GM12878 (cell line): ENCODE measurements at regions not wholly inside any gene's neighbourhood (a gene's known extent, or its start where the extent isn't known, plus 50 kb on each side); places are given as distances from the start of the nearest gene placed in this dataset.

Experiments used
- ATAC-seq: fragments of 200-7000 bp; cut with Tn5 transposase; 3 replicates; pipeline ENCODE4 v1.9.1; 2020; ENCODE audit warnings: mild to moderate bottlenecking, moderate library complexity
- BruUV-seq: library from RNA; stranded (reverse); fragments of 400-500 nt; replicated peaks from 2 replicates; lab custom pipeline; 2021; lab: Mats Ljungman, UMichigan
- CTCF ChIA-PET: fragments of 300-600 bp; sonication (Branson Sonifier 250); formaldehyde crosslinking; extraction: SDS; loops from one replicate; lab custom pipeline; 2021; ENCODE audit warnings: inconsistent platforms; lab: Yijun Ruan, JAX
- POLR2A ChIA-PET: fragments of 350-600 bp; formaldehyde crosslinking; extraction: SDS; loops from one replicate; lab custom pipeline; 2021; ENCODE audit warnings: inconsistent platforms; lab: Charles Lee
- RAD21 ChIA-PET: fragments of 300-600 bp; sonication (Branson Sonifier 250); formaldehyde crosslinking; loops from one replicate; lab custom pipeline; 2023; ENCODE audit warnings: antibody characterized with exemption; ENCODE audit not compliant: unreplicated experiment; lab: Charles Lee
- SMC1A ChIA-PET: fragments of 300-600 bp; sonication (Branson Sonifier 250); formaldehyde crosslinking; loops from one replicate; lab custom pipeline; 2023; ENCODE audit not compliant: unreplicated experiment, uncharacterized antibody; lab: Charles Lee
- DNase-seq: peaks from one replicate; pipeline ENCODE4 v3.0.0-alpha.2; 2011; ENCODE audit warnings: low read depth, low spot score
- FAIRE-seq: peaks from 3 replicates; lab custom pipeline; 2011; peaks lifted over from hg19 to GRCh38; lab: Jason Lieb, UNC
- H2AFZ ChIP-seq: 2 replicates; pipeline ENCODE4 v1.6.0; 2011; ENCODE audit warnings: low read depth, low read length, control low read depth; ENCODE audit not compliant: control insufficient read depth
- H3K27ac ChIP-seq: 2 replicates; pipeline ENCODE4 v1.5.1; 2011; ENCODE audit warnings: control low read depth; ENCODE audit not compliant: control insufficient read depth, insufficient read depth
- H3K27me3 ChIP-seq, 2 experiments: replicated peaks in 1 of 2; 2 replicates each; pipeline versions ENCODE4 v1.6.0 to v1.6.1; 2011; ENCODE audit warnings: low read length in 1 of 2; ENCODE audit not compliant: control insufficient read depth in 2 of 2, insufficient read depth in 2 of 2
- H3K36me3 ChIP-seq, 2 experiments: 2 replicates each; pipeline ENCODE4 v1.5.1; 2011; ENCODE audit warnings: low read length in 1 of 2; ENCODE audit not compliant: control insufficient read depth in 2 of 2, insufficient read depth in 2 of 2
- H3K4me1 ChIP-seq: 2 replicates; pipeline ENCODE4 v1.6.1; 2011; ENCODE audit warnings: mild to moderate bottlenecking, low read length, moderate library complexity, mixed read lengths; ENCODE audit not compliant: control insufficient read depth, insufficient read depth
- H3K4me2 ChIP-seq: 2 replicates; pipeline ENCODE4 v1.6.0; 2011; ENCODE audit warnings: control low read depth; ENCODE audit not compliant: control insufficient read depth, insufficient read depth
- H3K4me3 ChIP-seq: fragments of 200-600 bp; sonication (generic); 2 replicates; pipeline ENCODE4 v1.5.1; 2016
- H3K79me2 ChIP-seq: 2 replicates; pipeline ENCODE4 v1.6.0; 2011; ENCODE audit warnings: low read length; ENCODE audit not compliant: control insufficient read depth, insufficient read depth
- H3K9ac ChIP-seq: 2 replicates; pipeline ENCODE4 v1.8.0; 2011; ENCODE audit warnings: low read length, control low read depth, mixed read lengths; ENCODE audit not compliant: control insufficient read depth, insufficient read depth
- H3K9me3 ChIP-seq: replicated peaks from 3 replicates; pipeline ENCODE4 v1.5.1; 2011; ENCODE audit warnings: mild to moderate bottlenecking, low read length; ENCODE audit not compliant: control insufficient read depth, insufficient read depth
- H4K20me1 ChIP-seq: 2 replicates; pipeline ENCODE4 v1.6.0; 2011; ENCODE audit not compliant: control insufficient read depth, insufficient read depth
- ATF7 ChIP-seq: fragments of 450-650 bp; IDR thresholded peaks from 2 replicates; pipeline ENCODE4 v1.6.1; 2016; ENCODE audit warnings: low read depth, mild to moderate bottlenecking
- CREM ChIP-seq: IDR thresholded peaks from 2 replicates; pipeline ENCODE4 v1.6.1; 2014; ENCODE audit warnings: antibody characterized with exemption, low read depth
- EZH2 ChIP-seq: IDR thresholded peaks from 2 replicates; pipeline ENCODE4 v1.6.1; 2012; ENCODE audit warnings: low read depth, mild to moderate bottlenecking, control low read depth, inconsistent platforms, low read length, borderline replicate concordance; ENCODE audit not compliant: control insufficient read depth
- IKZF2 ChIP-seq, 2 experiments: fragments of 450-650 bp; IDR thresholded peaks; 2 replicates each; pipeline ENCODE4 v1.6.1; 2017; ENCODE audit warnings: mild to moderate bottlenecking in 2 of 2, moderate library complexity in 2 of 2
- POU2F2 ChIP-seq: IDR thresholded peaks from 3 replicates; pipeline ENCODE4 v1.6.1; 2011; ENCODE audit warnings: low read depth, mild to moderate bottlenecking, low read length, borderline replicate concordance
- RCOR1 ChIP-seq: conservative IDR thresholded peaks from 2 replicates; pipeline ENCODE4 v1.6.1; 2012; ENCODE audit warnings: low read depth, low read length, improper control_type of control experiment
- SIN3A ChIP-seq: IDR thresholded peaks from 2 replicates; pipeline ENCODE4 v1.6.1; 2012; ENCODE audit warnings: low read depth, low read length, improper control_type of control experiment
- SP1 ChIP-seq: IDR thresholded peaks from one replicate; pipeline ENCODE4 v1.6.1; 2011; ENCODE audit warnings: low read depth, low read length
- SREBF2 ChIP-seq: IDR thresholded peaks from 2 replicates; pipeline ENCODE4 v1.6.1; 2012; ENCODE audit warnings: mild to moderate bottlenecking, low read length
- TCF12 ChIP-seq: IDR thresholded peaks from 2 replicates; pipeline ENCODE4 v1.6.1; 2011; ENCODE audit warnings: low read depth, mild to moderate bottlenecking, low read length
- WRNIP1 ChIP-seq: IDR thresholded peaks from 2 replicates; pipeline ENCODE4 v1.6.1; 2011; ENCODE audit warnings: low read depth, low read length, improper control_type of control experiment, borderline replicate concordance
- ZBTB33 ChIP-seq: fragments of 450-650 bp; IDR thresholded peaks from 2 replicates; pipeline ENCODE4 v1.6.1; 2017; ENCODE audit warnings: mild to moderate bottlenecking
- ZBTB4 ChIP-seq: fragments of 450-650 bp; formaldehyde crosslinking; IDR thresholded peaks from 2 replicates; pipeline ENCODE4 v1.4.0; 2022; ENCODE audit warnings: mild to moderate bottlenecking, moderate library complexity
- WGBS: methylation state at CpG from one replicate; pipeline ENCODE4 v1.1.6; 2016; ENCODE audit warnings: low lambda C conversion rate; ENCODE audit not compliant: insufficient replicate concordance, insufficient coverage; ENCODE audit errors: missing lambda C conversion rate; 5-methylcytosine and 5-hydroxymethylcytosine counted together
- in situ Hi-C: fragments of 300-500 bp; cut with MboI; formaldehyde crosslinking; loops from 9 replicates; pipeline ENCODE4 v1.14.3; 2018; ENCODE audit warnings: mixed read lengths
- intact Hi-C: fragments of 100-400 bp; cut with micrococcal nuclease; formaldehyde crosslinking; loops from one replicate; pipeline ENCODE4 v1.14.2; 2022; ENCODE audit not compliant: unreplicated experiment

- 0 out of 3 replicates have a peak, but pooled peaks have one; percentile 36 for TF ChIP-seq POU2F2
- no peak for TF ChIP-seq IKZF2 (IDR thresholded peaks at IDR 0.05)
- Histone ChIP-seq H3K36me3 (no peaks in the 10 kb centered on the region), H3K79me2 (no peaks in the 10 kb centered on the region), H2AFZ (no peak overlapping the region), H4K20me1 (no peaks in the 10 kb centered on the region), H3K9me3 (no peaks in the 10 kb centered on the region; the same call in 2 of the 3 replicates), H3K4me1 (no peaks in the 10 kb centered on the region), H3K27ac (no peak overlapping the region), H3K4me3 (no peak overlapping the region), H3K27me3 (no peaks in the 10 kb centered on the region), H3K9ac (no peak overlapping the region), H3K4me2 (no peak overlapping the region)
- ChIA-PET CTCF (no interaction called here), RAD21 (no interaction called here), POLR2A (no interaction called here), SMC1A (interaction anchor here (1.2 kb wide), 1 partner anchor 11 kb away, joined by 5 read pairs; no protein-coding TSS in a partner anchor)
- FAIRE-seq (no peak), DNase-seq (no peak), ATAC-seq (peak; percentile 97)
- intact Hi-C loops (no loop called here), in situ Hi-C loops (no loop called here)
- WGBS: 35% methylated on average over 7 of the region's 7 CpGs
- BruUV-seq: no TSS peak
These were observed 371.9 kb downstream of the BMPER start for GRCh38 chr7:34277016-34277802.

- H3K4me2 ChIP-seq: no peak overlapping the region
- ChIA-PET SMC1A (interaction anchor here (1.2 kb wide), 1 partner anchor 10 kb away, joined by 5 read pairs; no protein-coding TSS in a partner anchor), CTCF (no interaction called here)
- TF ChIP-seq WRNIP1 (no peak), ZBTB33 (no peak), TCF12 (no peak), SREBF2 (no peak), SIN3A (no peak), ZBTB4 (CRISPR knock-in tag) (no peak), SP1 (no peak), RCOR1 (no peak), EZH2 (no peak), ATF7 (no peak), CREM (no peak)
These were observed 372.5 kb downstream of the BMPER start for GRCh38 chr7:34277803-34278199.

More at GRCh38 chr7:34277803-34278199, 372.5 kb downstream of the BMPER start:
- no peaks in the 10 kb centered on the region for H3K27me3 ChIP-seq
- BruUV-seq: no TSS peak
- DNase-seq (no peak), FAIRE-seq (no peak), ATAC-seq (no peak)
- H3K9me3 ChIP-seq: no peaks in the 10 kb centered on the region; the same call in 2 of the 3 replicates
- H3K4me3 ChIP-seq: no peak overlapping the region
- no peak overlapping the region for H3K9ac ChIP-seq
- ChIA-PET POLR2A (no interaction called here), RAD21 (no interaction called here)
- no peaks in the 10 kb centered on the region for H3K4me1 ChIP-seq
- in situ Hi-C loops: no loop called here
- intact Hi-C loops: no loop called here
- WGBS: 17% methylated on average over 4 of the region's 4 CpGs
- no peaks in the 10 kb centered on the region for H4K20me1 ChIP-seq
- H3K27ac ChIP-seq: no peak overlapping the region
- H2AFZ ChIP-seq: no peak overlapping the region
- no peaks in the 10 kb centered on the region for H3K36me3 ChIP-seq
- no peaks in the 10 kb centered on the region for H3K79me2 ChIP-seq
